C4-2B (cell line): ENCODE measurements at regions not wholly inside any gene's neighbourhood (a gene's known extent, or its start where the extent isn't known, plus 50 kb on each side); places are given as distances from the start of the nearest gene placed in this dataset.

Experiments used
- ZFX ChIP-seq: fragments of 450-650 bp; IDR thresholded peaks from 2 replicates; pipeline ENCODE4 v1.6.1; 2017
- TF ChIP-seq, protein P1 (sequence below): fragments of 450-650 bp; conservative IDR thresholded peaks from 2 replicates; pipeline ENCODE4 v1.5.1; 2017; ENCODE audit warnings: mild to moderate bottlenecking

DNA sequence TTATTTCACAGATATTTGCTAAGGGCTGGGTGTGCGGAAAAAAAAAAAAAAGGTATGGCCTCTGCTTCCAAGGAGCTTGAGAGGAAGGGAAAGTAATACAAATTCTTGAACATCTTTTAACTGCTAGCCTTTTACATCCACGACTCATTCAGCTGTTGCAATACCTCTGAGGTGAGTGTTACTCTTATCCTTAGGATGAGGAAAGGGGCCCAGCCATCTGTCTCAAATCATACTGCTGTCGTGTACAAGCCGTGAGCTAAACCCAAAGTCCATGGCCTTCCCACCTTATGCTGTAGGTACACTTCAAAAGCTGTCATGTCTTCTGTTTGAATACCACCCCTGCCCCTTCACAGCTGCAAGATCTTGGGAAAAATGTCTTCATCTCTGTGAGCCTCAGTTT, 146.8 kb downstream of the KCNRG start:
- TF ChIP-seq, protein P1, sequence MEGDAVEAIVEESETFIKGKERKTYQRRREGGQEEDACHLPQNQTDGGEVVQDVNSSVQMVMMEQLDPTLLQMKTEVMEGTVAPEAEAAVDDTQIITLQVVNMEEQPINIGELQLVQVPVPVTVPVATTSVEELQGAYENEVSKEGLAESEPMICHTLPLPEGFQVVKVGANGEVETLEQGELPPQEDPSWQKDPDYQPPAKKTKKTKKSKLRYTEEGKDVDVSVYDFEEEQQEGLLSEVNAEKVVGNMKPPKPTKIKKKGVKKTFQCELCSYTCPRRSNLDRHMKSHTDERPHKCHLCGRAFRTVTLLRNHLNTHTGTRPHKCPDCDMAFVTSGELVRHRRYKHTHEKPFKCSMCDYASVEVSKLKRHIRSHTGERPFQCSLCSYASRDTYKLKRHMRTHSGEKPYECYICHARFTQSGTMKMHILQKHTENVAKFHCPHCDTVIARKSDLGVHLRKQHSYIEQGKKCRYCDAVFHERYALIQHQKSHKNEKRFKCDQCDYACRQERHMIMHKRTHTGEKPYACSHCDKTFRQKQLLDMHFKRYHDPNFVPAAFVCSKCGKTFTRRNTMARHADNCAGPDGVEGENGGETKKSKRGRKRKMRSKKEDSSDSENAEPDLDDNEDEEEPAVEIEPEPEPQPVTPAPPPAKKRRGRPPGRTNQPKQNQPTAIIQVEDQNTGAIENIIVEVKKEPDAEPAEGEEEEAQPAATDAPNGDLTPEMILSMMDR, result no peak
- TF ChIP-seq ZFX, result no peak
